Prostate gland (tissue), 2 donors: ENCODE measurements at regions not wholly inside any gene's neighbourhood (a gene's known extent, or its start where the extent isn't known, plus 50 kb on each side); places are given as distances from the start of the nearest gene placed in this dataset.

ENCODE experiments used
- POLR2A ChIP-seq: fragments of 450-650 bp; IDR thresholded peaks from one replicate; pipeline ENCODE4 v1.6.1; 2016; ENCODE audit warnings: antibody characterized with exemption, mild to moderate bottlenecking
- POLR2AphosphoS5 ChIP-seq: sonication (generic); formaldehyde crosslinking; IDR thresholded peaks from one replicate; pipeline ENCODE4 v1.6.1; 2017; ENCODE audit warnings: antibody characterized with exemption
- TF ChIP-seq, protein P1 (sequence below), 4 experiments: fragments of 200-600 bp in 2 of 4; fragments of 450-650 bp in 2 of 4; sonication (generic) in 2 of 4; IDR thresholded peaks; 1 replicate in 3 of 4; 2 replicates in 1 of 4; pipeline ENCODE4 v1.5.1; 2016 to 2019; ENCODE audit warnings: antibody characterized with exemption in 4 of 4, mild to moderate bottlenecking in 2 of 4, moderate library complexity in 2 of 4

DNA sequence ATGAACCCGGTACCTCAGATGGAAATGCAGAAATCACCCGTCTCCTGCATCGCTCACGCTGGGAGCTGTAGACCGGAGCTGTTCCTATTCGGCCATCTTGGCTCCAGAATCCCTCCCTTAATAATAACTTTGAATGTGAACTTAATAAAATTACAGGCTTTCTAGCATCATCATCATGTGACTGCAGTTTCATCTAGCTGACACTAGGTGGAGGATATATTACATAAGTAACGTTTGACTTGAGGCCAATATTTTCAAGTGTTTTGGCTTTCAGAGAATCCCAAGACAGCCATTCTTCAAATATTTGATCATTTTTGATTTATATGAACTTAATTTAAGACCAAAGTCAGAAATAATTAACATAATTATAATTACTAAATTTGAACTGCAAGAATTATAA is 474.9 kb upstream of the CDH10 start:
- TF ChIP-seq, protein P1, sequence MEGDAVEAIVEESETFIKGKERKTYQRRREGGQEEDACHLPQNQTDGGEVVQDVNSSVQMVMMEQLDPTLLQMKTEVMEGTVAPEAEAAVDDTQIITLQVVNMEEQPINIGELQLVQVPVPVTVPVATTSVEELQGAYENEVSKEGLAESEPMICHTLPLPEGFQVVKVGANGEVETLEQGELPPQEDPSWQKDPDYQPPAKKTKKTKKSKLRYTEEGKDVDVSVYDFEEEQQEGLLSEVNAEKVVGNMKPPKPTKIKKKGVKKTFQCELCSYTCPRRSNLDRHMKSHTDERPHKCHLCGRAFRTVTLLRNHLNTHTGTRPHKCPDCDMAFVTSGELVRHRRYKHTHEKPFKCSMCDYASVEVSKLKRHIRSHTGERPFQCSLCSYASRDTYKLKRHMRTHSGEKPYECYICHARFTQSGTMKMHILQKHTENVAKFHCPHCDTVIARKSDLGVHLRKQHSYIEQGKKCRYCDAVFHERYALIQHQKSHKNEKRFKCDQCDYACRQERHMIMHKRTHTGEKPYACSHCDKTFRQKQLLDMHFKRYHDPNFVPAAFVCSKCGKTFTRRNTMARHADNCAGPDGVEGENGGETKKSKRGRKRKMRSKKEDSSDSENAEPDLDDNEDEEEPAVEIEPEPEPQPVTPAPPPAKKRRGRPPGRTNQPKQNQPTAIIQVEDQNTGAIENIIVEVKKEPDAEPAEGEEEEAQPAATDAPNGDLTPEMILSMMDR (IDR thresholded peaks at IDR 0.05) = peak in 1 of 4 experiments; percentile 9
- TF ChIP-seq POLR2AphosphoS5 = no peak
- no peak for TF ChIP-seq POLR2A
